Endodermal cell (in vitro differentiated cells): ENCODE measurements at regions not wholly inside any gene's neighbourhood (a gene's known extent, or its start where the extent isn't known, plus 50 kb on each side); places are given as distances from the start of the nearest gene placed in this dataset.

ENCODE experiments used
- DNase-seq: peaks from one replicate; pipeline ENCODE4 v3.0.0-alpha.2; 2017
- H3K27ac ChIP-seq: 2 replicates; pipeline ENCODE4 v1.5.1; 2013; ENCODE audit warnings: mild to moderate bottlenecking, low read depth, low read length, moderate library complexity
- H3K27me3 ChIP-seq: 2 replicates; pipeline ENCODE4 v1.6.1; 2013; ENCODE audit warnings: mild to moderate bottlenecking, low read length, moderate library complexity; ENCODE audit not compliant: insufficient read depth, control insufficient read depth, poor library complexity, severe bottlenecking
- H3K36me3 ChIP-seq: 2 replicates; pipeline ENCODE4 v1.7.0; 2013; ENCODE audit warnings: mild to moderate bottlenecking, low read length, moderate library complexity; ENCODE audit not compliant: control insufficient read depth, insufficient read depth
- H3K4me1 ChIP-seq: one replicate; pipeline ENCODE4 v1.7.0; 2013; ENCODE audit warnings: low read length; ENCODE audit not compliant: control insufficient read depth, insufficient read depth
- H3K4me3 ChIP-seq: 2 replicates; pipeline ENCODE4 v1.5.1; 2013; ENCODE audit warnings: mild to moderate bottlenecking, low read length, moderate library complexity
- H3K9ac ChIP-seq: 2 replicates; pipeline ENCODE4 v1.6.1; 2013; ENCODE audit warnings: mild to moderate bottlenecking, low read length, moderate library complexity; ENCODE audit not compliant: poor library complexity, severe bottlenecking; ENCODE audit errors: extremely low read depth
- H3K9me3 ChIP-seq: 2 replicates; pipeline ENCODE4 v1.6.1; 2013; ENCODE audit warnings: mild to moderate bottlenecking, low read length, moderate library complexity; ENCODE audit not compliant: control insufficient read depth
- H3K27ac Mint-ChIP-seq: 2 replicates; pipeline ENCODE4 v1.8.0; 2020; ENCODE audit warnings: mixed read lengths
- H3K27me3 Mint-ChIP-seq: 2 replicates; pipeline ENCODE4 v1.8.0; 2021; ENCODE audit warnings: mild to moderate bottlenecking, mixed read lengths; ENCODE audit not compliant: insufficient read depth
- H3K36me3 Mint-ChIP-seq: 2 replicates; pipeline ENCODE4 v1.8.0; 2020; ENCODE audit warnings: low read depth, mixed read lengths
- H3K4me1 Mint-ChIP-seq: 2 replicates; pipeline ENCODE4 v1.8.0; 2020; ENCODE audit warnings: mixed read lengths
- H3K4me3 Mint-ChIP-seq: 2 replicates; pipeline ENCODE4 v1.8.0; 2020; ENCODE audit warnings: mild to moderate bottlenecking, moderate library complexity, mixed read lengths
- H3K9me3 Mint-ChIP-seq: 2 replicates; pipeline ENCODE4 v1.8.0; 2020; ENCODE audit warnings: mild to moderate bottlenecking, mixed read lengths
- CTCF ChIP-seq: fragments of 200-600 bp; sonication (generic); conservative IDR thresholded peaks from 2 replicates; pipeline ENCODE4 v1.5.0; 2021; ENCODE audit warnings: antibody characterized with exemption, mild to moderate bottlenecking
- WGBS, 2 experiments: methylation state at CpG; one replicate each; pipeline versions ENCODE4 v1.1.5 to v1.1.7; 2013; ENCODE audit warnings: missing lambda C conversion rate in 2 of 2, mixed read lengths in 1 of 2; ENCODE audit not compliant: insufficient coverage in 1 of 2, insufficient read length in 1 of 2; 5-methylcytosine and 5-hydroxymethylcytosine counted together

GRCh38 chr1:37169743-37170275 lies 135.5 kb upstream of the GRIK3 start:
- Histone ChIP-seq H3K4me1 (peaks cover 5% of the 10 kb centered on the region), H3K27ac (no peak overlapping the region), H3K4me3 (no peak overlapping the region), H3K9ac (no peak overlapping the region), H3K27me3 (no peaks in the 10 kb centered on the region), H3K9me3 (no peaks in the 10 kb centered on the region), H3K36me3 (no peaks in the 10 kb centered on the region)
- 95% methylated on average over 4 to 8 of the region's 8 CpGs for WGBS, 2 experiments
- no peak for DNase-seq
- Mint-ChIP-seq H3K4me3 (no peak overlapping the region), H3K27me3 (no peaks in the 10 kb centered on the region), H3K9me3 (peaks cover 10% of the 10 kb centered on the region), H3K4me1 (peaks cover 4% of the 10 kb centered on the region), H3K36me3 (no peaks in the 10 kb centered on the region), H3K27ac (no peak overlapping the region)
- no peak for TF ChIP-seq CTCF

GRCh38 chr1:37171691-37172090 lies 137.4 kb upstream of the GRIK3 start:
- Mint-ChIP-seq H3K4me1 (peaks cover 10% of the 10 kb centered on the region), H3K9me3 (no peaks in the 10 kb centered on the region), H3K27ac (no peak overlapping the region), H3K4me3 (no peak overlapping the region), H3K27me3 (no peaks in the 10 kb centered on the region), H3K36me3 (no peaks in the 10 kb centered on the region)
- no peak for DNase-seq
- H3K36me3 ChIP-seq: no peaks in the 10 kb centered on the region
- no peak for TF ChIP-seq CTCF
- peaks cover 6% of the 10 kb centered on the region for H3K4me1 ChIP-seq
- WGBS, 2 experiments: 93 to 96% methylated on average over 3 to 8 of the region's 8 CpGs
- H3K4me3 ChIP-seq: no peak overlapping the region
- H3K9me3 ChIP-seq: no peaks in the 10 kb centered on the region
- no peak overlapping the region for H3K27ac ChIP-seq
- no peak overlapping the region for H3K9ac ChIP-seq
- no peaks in the 10 kb centered on the region for H3K27me3 ChIP-seq

DNA sequence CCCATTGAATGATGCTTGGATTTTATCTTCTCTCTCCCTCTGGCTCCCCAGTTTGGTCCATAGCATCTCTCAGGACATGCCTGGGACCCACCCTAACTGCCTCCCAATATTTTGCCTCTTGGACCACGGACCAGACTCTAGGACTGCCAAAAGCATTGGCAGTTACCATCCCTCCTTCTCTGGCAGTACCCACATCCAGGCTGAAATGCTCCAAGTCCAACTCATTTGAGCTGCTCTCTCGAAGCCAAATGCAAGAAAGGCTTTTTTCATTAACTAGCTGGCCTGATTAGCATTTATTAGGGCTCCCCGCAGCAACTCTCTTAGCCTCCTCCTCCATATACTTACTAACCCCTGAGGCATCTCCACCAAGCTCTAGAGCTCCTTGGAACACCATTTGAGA lies 140.0 kb upstream of the GRIK3 start:
- no peaks in the 10 kb centered on the region for H3K36me3 ChIP-seq
- TF ChIP-seq CTCF: no peak
- 88 to 92% methylated on average over 2 to 3 of the region's 3 CpGs for WGBS, 2 experiments

More for the DNA sequence above, 140.0 kb upstream of the GRIK3 start:
- no peak overlapping the region for H3K9ac ChIP-seq
- no peaks in the 10 kb centered on the region for H3K9me3 ChIP-seq
- no peak overlapping the region for H3K27ac ChIP-seq
- H3K4me3 ChIP-seq: no peak overlapping the region
- Mint-ChIP-seq H3K4me3 (no peak overlapping the region), H3K4me1 (peaks cover 10% of the 10 kb centered on the region), H3K27ac (no peak overlapping the region), H3K27me3 (no peaks in the 10 kb centered on the region), H3K9me3 (no peaks in the 10 kb centered on the region), H3K36me3 (no peaks in the 10 kb centered on the region)
- peaks cover 12% of the 10 kb centered on the region for H3K4me1 ChIP-seq
- no peaks in the 10 kb centered on the region for H3K27me3 ChIP-seq
- DNase-seq: no peak
